VCaP (cell line): ENCODE measurements at regions not wholly inside any gene's neighbourhood (a gene's known extent, or its start where the extent isn't known, plus 50 kb on each side); places are given as distances from the start of the nearest gene placed in this dataset.

Source experiments
- H3K27ac ChIP-seq: fragments of 450-650 bp; 2 replicates; pipeline ENCODE4 v1.5.1; 2017
- CTCF ChIP-seq: fragments of 450-650 bp; conservative IDR thresholded peaks from 2 replicates; pipeline ENCODE4 v1.5.1; 2017; ENCODE audit warnings: mild to moderate bottlenecking, moderate library complexity

- no peak overlapping the region for H3K27ac ChIP-seq
- no peak for TF ChIP-seq CTCF
Measured at GRCh38 chrX:6472652-6473342, 62.1 kb downstream of the VCX3A start.

GRCh38 chrX:6468706-6469105, 66.2 kb downstream of the VCX3A start:
- TF ChIP-seq CTCF, result no peak
- no peak overlapping the region for H3K27ac ChIP-seq

GRCh38 chrX:6465756-6466155, 69.2 kb downstream of the VCX3A start:
- TF ChIP-seq CTCF, result no peak
- no peak overlapping the region for H3K27ac ChIP-seq

GRCh38 chrX:6464726-6465125, 70.2 kb downstream of the VCX3A start:
- no peak for TF ChIP-seq CTCF
- no peak overlapping the region for H3K27ac ChIP-seq

GRCh38 chrX:6460893-6461490, 73.9 kb downstream of the VCX3A start:
- TF ChIP-seq CTCF, result no peak
- no peak overlapping the region for H3K27ac ChIP-seq

- TF ChIP-seq CTCF, result no peak
Measured at GRCh38 chrX:6456196-6456595, 78.7 kb downstream of the VCX3A start.

GRCh38 chrX:6449946-6450345, 85.0 kb downstream of the VCX3A start:
- TF ChIP-seq CTCF, result no peak
- no peak overlapping the region for H3K27ac ChIP-seq

More at GRCh38 chrX:6456196-6456595, 78.7 kb downstream of the VCX3A start:
- no peak overlapping the region for H3K27ac ChIP-seq
